Effector CD4-positive, alpha-beta T cell (primary cell): ENCODE measurements at regions not wholly inside any gene's neighbourhood (a gene's known extent, or its start where the extent isn't known, plus 50 kb on each side); places are given as distances from the start of the nearest gene placed in this dataset.
"Not testable (repeated sequence)": the region's sequence is repeated elsewhere in the genome, so short reads cannot be mapped to it uniquely, and the experiment has no call there.

ENCODE experiments used
- DNase-seq: peaks from one replicate; pipeline ENCODE4 v3.0.0-alpha.2; 2020

GRCh38 chr14:105926373-105927095 lies 400.2 kb downstream of the TMEM121 start:
- no peak for DNase-seq

- DNase-seq = no peak
Observed at GRCh38 chr14:105927096-105928060, 401.0 kb downstream of the TMEM121 start.

- DNase-seq = not testable (repeated sequence)
Observed at GRCh38 chr14:105928171-105929111, 402.1 kb downstream of the TMEM121 start.

- DNase-seq = no peak
Observed at GRCh38 chr14:105929327-105930081, 403.1 kb downstream of the TMEM121 start.

GRCh38 chr14:105930572-105930971 lies 404.2 kb downstream of the TMEM121 start:
- no peak for DNase-seq

GRCh38 chr14:105931808-105932483 lies 405.6 kb downstream of the TMEM121 start:
- no peak for DNase-seq

- no peak for DNase-seq
Observed at GRCh38 chr14:105933238-105933637, 406.9 kb downstream of the TMEM121 start.

GRCh38 chr14:105935384-105935783 lies 409.0 kb downstream of the TMEM121 start:
- DNase-seq = no peak

GRCh38 chr14:105937253-105938054 lies 411.1 kb downstream of the TMEM121 start:
- DNase-seq = no peak

- DNase-seq = no peak
Observed at GRCh38 chr14:105938055-105938863, 411.9 kb downstream of the TMEM121 start.

GRCh38 chr14:105938959-105939358 lies 412.6 kb downstream of the TMEM121 start:
- DNase-seq = no peak

GRCh38 chr14:105939810-105940508 lies 413.6 kb downstream of the TMEM121 start:
- DNase-seq = no peak

- DNase-seq = no peak
Observed at GRCh38 chr14:105940534-105941225, 414.3 kb downstream of the TMEM121 start.

- DNase-seq = no peak
Observed at GRCh38 chr14:105941226-105942166, 415.1 kb downstream of the TMEM121 start.

GRCh38 chr14:105942725-105943124 lies 416.3 kb downstream of the TMEM121 start:
- not testable (repeated sequence) for DNase-seq

GRCh38 chr14:105943973-105944602 lies 417.7 kb downstream of the TMEM121 start:
- DNase-seq = no peak
